K562 (cell line): ENCODE measurements at regions not wholly inside any gene's neighbourhood (a gene's known extent, or its start where the extent isn't known, plus 50 kb on each side); places are given as distances from the start of the nearest gene placed in this dataset.

Experiments used
- ATAC-seq: fragments of 200-7000 bp; cut with Tn5 transposase; 3 replicates; pipeline ENCODE4 v1.9.1; 2020; ENCODE audit warnings: moderate library complexity
- BruUV-seq: library from RNA; stranded (reverse); fragments of 400-500 nt; replicated peaks from 2 replicates; lab custom pipeline; 2021; lab: Mats Ljungman, UMichigan
- CTCF ChIA-PET: fragments of 300-600 bp; formaldehyde crosslinking; extraction: SDS; loops from one replicate; lab custom pipeline; 2021; ENCODE audit warnings: low intra/inter-chr PET ratio; lab: Yijun Ruan, JAX
- POLR2A ChIA-PET: fragments of 300-600, 350-650 bp; sonication (Branson Sonifier 250); formaldehyde crosslinking; extraction: SDS; loops from one replicate; lab custom pipeline; 2021; ENCODE audit warnings: antibody characterized with exemption, inconsistent platforms; lab: Yijun Ruan, JAX
- DNase-seq, 4 experiments: peaks; one replicate each; pipeline versions ENCODE4 v3.0.0 to v3.0.0-alpha.2; 2011 to 2018; ENCODE audit warnings: low spot score in 3 of 4, mixed read lengths in 3 of 4; ENCODE audit errors: extremely low read depth in 1 of 4
- FAIRE-seq: peaks from 2 replicates; lab custom pipeline; 2011; peaks lifted over from hg19 to GRCh38; lab: Jason Lieb, UNC
- H2AFZ ChIP-seq: 2 replicates; pipeline ENCODE4 v1.6.0; 2011; ENCODE audit warnings: low read depth, low read length, control low read depth, inconsistent platforms
- H3K27ac ChIP-seq: fragments of 200-600 bp; 3 replicates; pipeline ENCODE4 v1.8.0; 2011; ENCODE audit warnings: low read depth, mild to moderate bottlenecking, control low read depth, inconsistent platforms, low read length, moderate library complexity, mixed read lengths; ENCODE audit errors: extremely low read depth
- H3K27me3 ChIP-seq, 2 experiments: fragments of 300-600 bp in 1 of 2; 2 replicates in 1 of 2; 3 replicates in 1 of 2; pipeline versions ENCODE4 v1.6.0 to v1.8.0; 2011; ENCODE audit warnings: inconsistent platforms in 2 of 2, low read length in 2 of 2, mild to moderate bottlenecking in 1 of 2, mixed read lengths in 1 of 2, moderate library complexity in 1 of 2; ENCODE audit not compliant: control insufficient read depth in 2 of 2, insufficient read depth in 2 of 2
- H3K36me3 ChIP-seq: fragments of 300-600 bp; 3 replicates; pipeline ENCODE4 v1.8.0; 2011; ENCODE audit warnings: mild to moderate bottlenecking, low read length, inconsistent platforms; ENCODE audit not compliant: control insufficient read depth, insufficient read depth
- H3K4me1 ChIP-seq, 2 experiments: fragments of 200-600 bp in 1 of 2; replicated peaks in 1 of 2; 2 replicates in 1 of 2; 3 replicates in 1 of 2; pipeline versions ENCODE4 v1.5.1 to v1.8.0; 2011; ENCODE audit warnings: inconsistent platforms in 2 of 2, low read length in 2 of 2, mild to moderate bottlenecking in 1 of 2, mixed read lengths in 1 of 2, moderate library complexity in 1 of 2; ENCODE audit not compliant: control insufficient read depth in 2 of 2, insufficient read depth in 2 of 2
- H3K4me2 ChIP-seq: 2 replicates; pipeline ENCODE4 v1.6.1; 2011; ENCODE audit warnings: low read length, control low read depth, inconsistent platforms, mixed read lengths; ENCODE audit not compliant: insufficient read depth
- H3K4me3 ChIP-seq: fragments of 200-600 bp; sonication (generic), shearing (Covaris generic); 2 replicates; pipeline ENCODE4 v1.5.1; 2016; ENCODE audit warnings: control low read depth, inconsistent platforms
- H3K79me2 ChIP-seq: fragments of 200-600 bp; 3 replicates; pipeline ENCODE4 v1.8.0; 2011; ENCODE audit warnings: low read length, inconsistent platforms; ENCODE audit not compliant: control insufficient read depth, insufficient read depth
- H3K9ac ChIP-seq, 2 experiments: 2 replicates each; pipeline versions ENCODE4 v1.6.0 to v1.6.1; 2011; ENCODE audit warnings: low read depth in 2 of 2, low read length in 2 of 2, control low read depth in 1 of 2, inconsistent platforms in 1 of 2, mild to moderate bottlenecking in 1 of 2, mixed read lengths in 1 of 2; ENCODE audit not compliant: insufficient read depth in 1 of 2
- H3K9me1 ChIP-seq: one replicate; pipeline ENCODE4 v1.6.0; 2011; ENCODE audit warnings: inconsistent platforms, mild to moderate bottlenecking, low read length, moderate library complexity; ENCODE audit not compliant: control insufficient read depth, insufficient read depth
- H3K9me3 ChIP-seq: replicated peaks from 2 replicates; pipeline ENCODE4 v1.5.1; 2011; ENCODE audit warnings: low read depth, low read length, inconsistent platforms; ENCODE audit not compliant: control insufficient read depth, insufficient read depth
- H4K20me1 ChIP-seq: replicated peaks from 2 replicates; pipeline ENCODE4 v1.6.1; 2011; ENCODE audit warnings: low read length, inconsistent platforms, mixed read lengths; ENCODE audit not compliant: control insufficient read depth, insufficient read depth
- DDX20 ChIP-seq: fragments of 450-650 bp; IDR thresholded peaks from 2 replicates; pipeline ENCODE4 v1.6.1; 2016; ENCODE audit warnings: missing genetic modification characterization, low read depth, mild to moderate bottlenecking, missing compliant biosample characterization, moderate library complexity
- ILK ChIP-seq: fragments of 450-650 bp; IDR thresholded peaks from 2 replicates; pipeline ENCODE4 v1.6.1; 2016; ENCODE audit warnings: missing genetic modification characterization, low read depth, mild to moderate bottlenecking, missing compliant biosample characterization, moderate library complexity, borderline replicate concordance
- KLF1 ChIP-seq: fragments of 450-650 bp; IDR thresholded peaks from 2 replicates; pipeline ENCODE4 v1.6.1; 2016; ENCODE audit warnings: missing genetic modification characterization, missing compliant biosample characterization
- POLR2H ChIP-seq: IDR thresholded peaks from 2 replicates; pipeline ENCODE4 v1.6.1; 2016; ENCODE audit warnings: missing genetic modification characterization, low read depth, mild to moderate bottlenecking, control low read depth, missing compliant biosample characterization, moderate library complexity
- SRSF3 ChIP-seq: fragments of 200-400 bp; formaldehyde crosslinking; IDR thresholded peaks from 2 replicates; pipeline ENCODE4 v1.6.1; 2016; ENCODE audit warnings: mild to moderate bottlenecking, low read length, moderate library complexity; ENCODE audit not compliant: insufficient read depth
- ZNF212 ChIP-seq: fragments of 450-650 bp; formaldehyde crosslinking; IDR thresholded peaks from 2 replicates; pipeline ENCODE4 v1.4.0; 2020; ENCODE audit warnings: mild to moderate bottlenecking
- in situ Hi-C: fragments of 300-500 bp; cut with MboI; formaldehyde crosslinking; loops from 4 replicates; pipeline ENCODE4 v1.15.0; 2018; ENCODE audit warnings: inconsistent platforms, mixed read lengths
- intact Hi-C: fragments of 100-400 bp; cut with micrococcal nuclease; formaldehyde crosslinking; loops from 2 replicates; pipeline ENCODE4 v1.14.2; 2022
- TF ChIP-seq, protein P1 (sequence below): sonication (generic); formaldehyde crosslinking; IDR thresholded peaks from 2 replicates; pipeline ENCODE4 v1.8.0; 2022; ENCODE audit warnings: missing genetic modification reagents, mild to moderate bottlenecking, borderline replicate concordance
- TF ChIP-seq, protein P2 (sequence below): fragments of 450-650 bp; conservative IDR thresholded peaks from 2 replicates; pipeline ENCODE4 v1.6.1; 2016; ENCODE audit warnings: missing genetic modification characterization, low read depth, mild to moderate bottlenecking, missing compliant biosample characterization, moderate library complexity
- TF ChIP-seq, protein P3 (sequence below): fragments of 250-450 bp; sonication (Bioruptor Pico); IDR thresholded peaks from 2 replicates; pipeline ENCODE4 v1.6.1; 2021; ENCODE audit warnings: mild to moderate bottlenecking
- TF ChIP-seq, protein P4 (sequence below): fragments of 250-450 bp; sonication (Bioruptor Pico); IDR thresholded peaks from 2 replicates; pipeline ENCODE4 v1.8.0; 2022; ENCODE audit warnings: moderate library complexity, mild to moderate bottlenecking, inconsistent platforms

DNA sequence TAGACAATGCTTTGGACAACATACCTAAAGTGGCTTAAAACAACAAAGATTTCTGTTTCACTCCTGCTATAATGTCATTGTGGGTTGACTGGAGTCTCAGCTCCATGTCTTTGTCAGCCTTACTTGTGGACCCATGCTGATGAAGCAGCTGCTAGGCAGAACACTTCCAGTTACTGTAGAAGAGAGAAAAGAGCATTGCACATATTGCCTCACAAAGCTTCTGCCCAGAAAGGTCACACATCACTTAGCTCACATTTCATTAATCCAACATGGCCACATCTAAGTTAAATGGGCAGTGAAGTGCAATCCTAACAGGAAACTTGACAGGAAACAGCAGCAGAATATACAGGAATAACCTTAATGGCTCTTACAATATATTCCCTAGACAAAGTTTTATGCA lies 480.5 kb upstream of the HTR1E start:
- no peak for FAIRE-seq
- Histone ChIP-seq H3K4me3 (no peak overlapping the region), H3K79me2 (no peaks in the 10 kb centered on the region), H3K9me1 (no peaks in the 10 kb centered on the region), H2AFZ (no peak overlapping the region), H3K27ac (no peak overlapping the region), H3K4me2 (no peak overlapping the region), H3K4me1 (no peaks in the 10 kb centered on the region), H3K9ac (no peak overlapping the region), H4K20me1 (no peaks in the 10 kb centered on the region), H3K9me3 (0 out of 2 replicates have a peak, but pooled peaks cover 2% of the 10 kb centered on the region), H3K36me3 (no peaks in the 10 kb centered on the region), H3K27me3 (no peaks in the 10 kb centered on the region)
- BruUV-seq = no TSS peak
- in situ Hi-C loops = no loop called here
- ChIA-PET CTCF (no interaction called here), POLR2A (no interaction called here)
- intact Hi-C loops = no loop called here
- ATAC-seq = no peak
- DNase-seq = no peak
- TF ChIP-seq ZNF212 (CRISPR knock-in tag) (no peak), POLR2H (tag) (no peak), SRSF3 (no peak), KLF1 (tag) (no peak), DDX20 (tag) (no peak), ILK (tag) (no peak)
- TF ChIP-seq, protein P1, sequence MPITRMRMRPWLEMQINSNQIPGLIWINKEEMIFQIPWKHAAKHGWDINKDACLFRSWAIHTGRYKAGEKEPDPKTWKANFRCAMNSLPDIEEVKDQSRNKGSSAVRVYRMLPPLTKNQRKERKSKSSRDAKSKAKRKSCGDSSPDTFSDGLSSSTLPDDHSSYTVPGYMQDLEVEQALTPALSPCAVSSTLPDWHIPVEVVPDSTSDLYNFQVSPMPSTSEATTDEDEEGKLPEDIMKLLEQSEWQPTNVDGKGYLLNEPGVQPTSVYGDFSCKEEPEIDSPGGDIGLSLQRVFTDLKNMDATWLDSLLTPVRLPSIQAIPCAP (CRISPR knock-in tag) = no peak
- TF ChIP-seq, protein P2, sequence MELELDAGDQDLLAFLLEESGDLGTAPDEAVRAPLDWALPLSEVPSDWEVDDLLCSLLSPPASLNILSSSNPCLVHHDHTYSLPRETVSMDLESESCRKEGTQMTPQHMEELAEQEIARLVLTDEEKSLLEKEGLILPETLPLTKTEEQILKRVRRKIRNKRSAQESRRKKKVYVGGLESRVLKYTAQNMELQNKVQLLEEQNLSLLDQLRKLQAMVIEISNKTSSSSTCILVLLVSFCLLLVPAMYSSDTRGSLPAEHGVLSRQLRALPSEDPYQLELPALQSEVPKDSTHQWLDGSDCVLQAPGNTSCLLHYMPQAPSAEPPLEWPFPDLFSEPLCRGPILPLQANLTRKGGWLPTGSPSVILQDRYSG = no peak
- TF ChIP-seq, protein P3, sequence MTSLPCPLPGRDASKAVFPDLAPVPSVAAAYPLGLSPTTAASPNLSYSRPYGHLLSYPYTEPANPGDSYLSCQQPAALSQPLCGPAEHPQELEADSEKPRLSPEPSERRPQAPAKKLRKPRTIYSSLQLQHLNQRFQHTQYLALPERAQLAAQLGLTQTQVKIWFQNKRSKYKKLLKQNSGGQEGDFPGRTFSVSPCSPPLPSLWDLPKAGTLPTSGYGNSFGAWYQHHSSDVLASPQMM = no peak
- TF ChIP-seq, protein P4, sequence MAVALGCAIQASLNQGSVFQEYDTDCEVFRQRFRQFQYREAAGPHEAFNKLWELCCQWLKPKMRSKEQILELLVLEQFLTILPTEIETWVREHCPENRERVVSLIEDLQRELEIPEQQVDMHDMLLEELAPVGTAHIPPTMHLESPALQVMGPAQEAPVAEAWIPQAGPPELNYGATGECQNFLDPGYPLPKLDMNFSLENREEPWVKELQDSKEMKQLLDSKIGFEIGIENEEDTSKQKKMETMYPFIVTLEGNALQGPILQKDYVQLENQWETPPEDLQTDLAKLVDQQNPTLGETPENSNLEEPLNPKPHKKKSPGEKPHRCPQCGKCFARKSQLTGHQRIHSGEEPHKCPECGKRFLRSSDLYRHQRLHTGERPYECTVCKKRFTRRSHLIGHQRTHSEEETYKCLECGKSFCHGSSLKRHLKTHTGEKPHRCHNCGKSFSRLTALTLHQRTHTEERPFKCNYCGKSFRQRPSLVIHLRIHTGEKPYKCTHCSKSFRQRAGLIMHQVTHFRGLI (CRISPR knock-in tag) = no peak
